HFFc6 (cell line): ENCODE measurements at regions not wholly inside any gene's neighbourhood (a gene's known extent, or its start where the extent isn't known, plus 50 kb on each side); places are given as distances from the start of the nearest gene placed in this dataset.
"Not testable (repeated sequence)": the region's sequence is repeated elsewhere in the genome, so short reads cannot be mapped to it uniquely, and the experiment has no call there.

Source experiments
- DNase-seq: peaks from one replicate; pipeline ENCODE4 v3.0.0-alpha.2; 2018
- H3K27ac Mint-ChIP-seq: 2 replicates; pipeline ENCODE4 v1.8.0; 2020; ENCODE audit warnings: mild to moderate bottlenecking, mixed read lengths
- H3K27me3 Mint-ChIP-seq: 2 replicates; pipeline ENCODE4 v1.8.0; 2021; ENCODE audit warnings: mild to moderate bottlenecking, moderate library complexity, mixed read lengths; ENCODE audit not compliant: insufficient read depth
- H3K36me3 Mint-ChIP-seq: 2 replicates; pipeline ENCODE4 v1.8.0; 2021; ENCODE audit warnings: low read depth, mixed read lengths
- H3K4me1 Mint-ChIP-seq: 2 replicates; pipeline ENCODE4 v1.8.0; 2020; ENCODE audit warnings: low read depth, mixed read lengths
- H3K4me3 Mint-ChIP-seq: 2 replicates; pipeline ENCODE4 v1.8.0; 2020; ENCODE audit warnings: mild to moderate bottlenecking, moderate library complexity, mixed read lengths
- H3K9me3 Mint-ChIP-seq: 2 replicates; pipeline ENCODE4 v1.8.0; 2020; ENCODE audit warnings: mild to moderate bottlenecking, mixed read lengths
- TF ChIP-seq, protein P1 (sequence below): fragments of 200-600 bp; sonication (generic); IDR thresholded peaks from 2 replicates; pipeline ENCODE4 v1.5.0; 2021; ENCODE audit warnings: antibody characterized with exemption, mild to moderate bottlenecking

DNA sequence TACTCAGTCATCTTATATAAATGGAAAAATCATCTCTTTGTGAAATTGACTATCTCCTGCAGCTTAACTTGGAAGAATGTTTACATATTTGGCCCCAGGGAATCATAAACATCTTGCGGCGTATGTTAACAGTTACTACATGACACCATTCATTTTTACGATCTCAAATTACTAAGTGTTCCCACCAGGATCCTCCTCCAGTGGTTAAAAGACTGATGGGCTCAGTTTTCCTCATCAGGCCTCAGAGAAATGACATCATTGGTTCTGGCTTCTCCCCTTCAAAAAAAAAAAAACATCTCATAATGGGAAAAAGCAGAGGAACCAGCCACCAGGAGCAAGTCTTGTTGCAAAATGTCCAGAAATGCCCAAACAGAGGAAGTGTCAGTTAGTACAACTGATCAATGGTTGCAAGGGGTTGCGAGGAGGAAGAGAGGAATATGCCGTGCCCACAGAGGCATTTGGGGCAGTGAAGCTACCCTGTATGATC, 70.5 kb upstream of the LIPC start:
- Mint-ChIP-seq H3K9me3 (no peaks in the 10 kb centered on the region), H3K36me3 (no peaks in the 10 kb centered on the region), H3K4me3 (peak overlapping the region; percentile 33), H3K27ac (peak overlapping the region; percentile 58; the same call in 1 of the 2 replicates), H3K27me3 (peaks cover 33% of the 10 kb centered on the region), H3K4me1 (peaks cover 16% of the 10 kb centered on the region)
- TF ChIP-seq, protein P1, sequence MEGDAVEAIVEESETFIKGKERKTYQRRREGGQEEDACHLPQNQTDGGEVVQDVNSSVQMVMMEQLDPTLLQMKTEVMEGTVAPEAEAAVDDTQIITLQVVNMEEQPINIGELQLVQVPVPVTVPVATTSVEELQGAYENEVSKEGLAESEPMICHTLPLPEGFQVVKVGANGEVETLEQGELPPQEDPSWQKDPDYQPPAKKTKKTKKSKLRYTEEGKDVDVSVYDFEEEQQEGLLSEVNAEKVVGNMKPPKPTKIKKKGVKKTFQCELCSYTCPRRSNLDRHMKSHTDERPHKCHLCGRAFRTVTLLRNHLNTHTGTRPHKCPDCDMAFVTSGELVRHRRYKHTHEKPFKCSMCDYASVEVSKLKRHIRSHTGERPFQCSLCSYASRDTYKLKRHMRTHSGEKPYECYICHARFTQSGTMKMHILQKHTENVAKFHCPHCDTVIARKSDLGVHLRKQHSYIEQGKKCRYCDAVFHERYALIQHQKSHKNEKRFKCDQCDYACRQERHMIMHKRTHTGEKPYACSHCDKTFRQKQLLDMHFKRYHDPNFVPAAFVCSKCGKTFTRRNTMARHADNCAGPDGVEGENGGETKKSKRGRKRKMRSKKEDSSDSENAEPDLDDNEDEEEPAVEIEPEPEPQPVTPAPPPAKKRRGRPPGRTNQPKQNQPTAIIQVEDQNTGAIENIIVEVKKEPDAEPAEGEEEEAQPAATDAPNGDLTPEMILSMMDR = no peak
- DNase-seq = peak; percentile 65

DNA sequence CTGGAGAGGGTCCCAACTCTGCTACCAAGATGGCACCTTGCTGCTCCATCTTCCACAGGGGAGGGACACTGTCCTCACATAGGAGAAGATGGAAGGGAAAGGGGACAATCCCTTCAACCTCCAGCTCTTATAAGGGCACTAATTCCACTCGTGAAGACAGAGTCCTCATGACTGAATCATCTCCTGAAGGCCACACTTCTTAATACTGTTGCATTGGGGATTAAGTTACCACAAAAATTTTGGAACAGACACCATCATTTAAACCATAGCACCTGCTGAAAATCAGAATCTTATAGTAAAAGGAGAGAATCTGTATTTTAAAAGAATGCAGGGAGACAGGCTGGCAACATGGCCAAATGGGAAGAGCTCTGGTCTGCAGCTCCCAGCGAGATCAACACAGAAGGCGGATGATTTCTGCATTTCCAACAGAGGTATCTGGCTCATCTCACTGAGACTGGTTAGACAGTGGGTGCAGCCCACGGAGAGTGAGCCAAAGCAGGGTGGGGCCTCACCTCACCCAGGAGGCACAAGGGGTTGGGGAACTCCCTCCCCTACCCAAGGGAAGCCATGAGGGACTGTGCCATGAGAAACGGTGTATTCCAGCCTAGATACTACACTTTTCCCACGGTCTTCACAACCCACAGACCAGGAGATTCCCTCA, 69.4 kb upstream of the LIPC start:
- DNase-seq = no peak
- TF ChIP-seq, protein P1 = no peak
- Mint-ChIP-seq H3K36me3 (no peaks in the 10 kb centered on the region), H3K4me1 (peaks cover 16% of the 10 kb centered on the region), H3K4me3 (no peak overlapping the region), H3K27me3 (peaks cover 34% of the 10 kb centered on the region), H3K27ac (no peak overlapping the region), H3K9me3 (no peaks in the 10 kb centered on the region)

DNA sequence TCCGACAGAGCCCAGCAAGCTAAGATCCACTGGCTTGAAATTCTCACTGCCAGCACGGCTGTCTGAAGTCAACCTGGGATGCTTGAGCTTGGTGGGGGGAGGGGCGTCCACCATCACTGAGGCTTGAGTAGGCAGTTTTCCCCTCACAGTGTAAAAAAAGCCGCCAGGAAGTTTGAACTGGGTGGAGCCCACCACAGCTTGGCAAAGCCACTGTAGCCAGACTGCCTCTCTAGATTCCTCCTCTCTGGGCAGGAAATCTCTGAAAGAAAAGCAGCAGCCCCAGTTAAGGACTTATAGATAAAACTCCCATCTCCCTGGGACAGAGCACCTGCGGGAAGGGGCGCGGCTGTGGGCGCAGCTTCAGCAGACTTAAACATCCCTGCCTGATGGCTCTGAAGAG, 68.7 kb upstream of the LIPC start:
- not testable (repeated sequence) for H3K36me3 Mint-ChIP-seq, H3K9me3 Mint-ChIP-seq, DNase-seq, H3K27ac Mint-ChIP-seq, H3K4me3 Mint-ChIP-seq
- H3K4me1 Mint-ChIP-seq = peaks cover 16% of the 10 kb centered on the region
- peaks cover 34% of the 10 kb centered on the region for H3K27me3 Mint-ChIP-seq

DNA sequence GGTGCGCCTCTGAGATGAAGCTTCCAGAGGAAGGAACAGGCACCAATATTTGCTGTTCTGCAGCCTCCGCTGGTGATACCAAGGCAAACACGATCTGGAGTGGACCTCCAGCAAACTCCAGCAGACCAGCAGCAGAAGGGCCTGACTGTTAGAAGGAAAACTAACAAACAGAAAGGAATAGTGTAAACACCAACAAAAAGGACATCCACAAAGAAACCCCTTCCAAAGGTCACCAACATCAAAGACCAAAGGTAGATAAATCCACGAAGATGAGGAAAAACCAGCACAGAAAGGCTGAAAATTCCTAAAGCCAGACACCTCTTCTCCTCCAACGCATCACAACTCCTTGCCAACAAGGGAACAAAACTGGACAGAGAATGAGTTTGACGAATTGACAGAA, 68.1 kb upstream of the LIPC start:
- H3K4me1 Mint-ChIP-seq = peaks cover 16% of the 10 kb centered on the region
- not testable (repeated sequence) for H3K4me3 Mint-ChIP-seq, H3K36me3 Mint-ChIP-seq, DNase-seq, H3K27ac Mint-ChIP-seq, H3K9me3 Mint-ChIP-seq
- peaks cover 34% of the 10 kb centered on the region for H3K27me3 Mint-ChIP-seq

DNA sequence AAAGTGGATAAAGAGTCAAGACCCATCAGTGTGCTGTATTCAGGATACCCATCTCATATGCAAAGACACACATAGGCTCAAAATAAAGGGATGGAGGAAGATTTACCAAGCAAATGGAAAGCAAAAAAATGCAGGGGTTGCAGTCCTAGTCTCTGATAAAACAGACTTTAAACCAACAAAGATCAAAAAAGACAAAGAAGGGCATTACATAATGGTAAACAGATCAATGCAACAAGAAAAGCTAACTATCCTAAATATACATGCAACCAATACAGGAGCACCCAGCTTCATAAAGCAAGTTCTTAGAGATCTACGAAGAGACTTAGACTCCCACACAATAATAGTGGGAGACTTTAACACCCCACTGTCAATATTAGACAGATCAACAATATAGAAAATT, 66.7 kb upstream of the LIPC start:
- peaks cover 28% of the 10 kb centered on the region for H3K27me3 Mint-ChIP-seq
- H3K4me1 Mint-ChIP-seq = peaks cover 22% of the 10 kb centered on the region
- H3K27ac Mint-ChIP-seq, H3K4me3 Mint-ChIP-seq, H3K36me3 Mint-ChIP-seq, DNase-seq, H3K9me3 Mint-ChIP-seq: not testable (repeated sequence)

DNA sequence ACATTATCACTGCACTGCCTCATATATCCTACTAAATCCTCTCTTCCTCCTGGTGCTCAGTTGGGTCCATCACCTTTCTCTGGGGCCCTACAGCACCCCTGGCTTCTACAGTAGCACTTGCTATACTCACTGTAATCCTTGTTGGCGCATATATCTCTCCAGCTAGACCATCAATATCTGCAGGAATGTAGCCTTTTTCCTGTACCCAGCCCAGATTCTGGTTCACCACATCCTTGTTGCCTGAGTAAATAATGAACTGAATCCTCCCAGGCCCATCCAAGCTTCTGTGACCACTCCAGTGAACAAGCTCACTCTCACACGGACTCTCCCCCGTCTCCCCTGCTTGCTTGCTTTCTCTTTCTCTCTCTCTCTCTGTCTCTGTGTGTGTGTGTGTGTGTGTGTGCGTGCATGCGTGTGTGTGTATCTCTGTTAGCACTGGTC, 62.5 kb upstream of the LIPC start:
- TF ChIP-seq, protein P1 = no peak
- H3K36me3 Mint-ChIP-seq = no peaks in the 10 kb centered on the region
- H3K4me1 Mint-ChIP-seq = peaks cover 6% of the 10 kb centered on the region; the same call in 1 of the 2 replicates
- DNase-seq = no peak
- H3K27ac Mint-ChIP-seq = no peak overlapping the region
- peaks cover 25% of the 10 kb centered on the region for H3K27me3 Mint-ChIP-seq
- H3K9me3 Mint-ChIP-seq = no peaks in the 10 kb centered on the region
- no peak overlapping the region for H3K4me3 Mint-ChIP-seq

DNA sequence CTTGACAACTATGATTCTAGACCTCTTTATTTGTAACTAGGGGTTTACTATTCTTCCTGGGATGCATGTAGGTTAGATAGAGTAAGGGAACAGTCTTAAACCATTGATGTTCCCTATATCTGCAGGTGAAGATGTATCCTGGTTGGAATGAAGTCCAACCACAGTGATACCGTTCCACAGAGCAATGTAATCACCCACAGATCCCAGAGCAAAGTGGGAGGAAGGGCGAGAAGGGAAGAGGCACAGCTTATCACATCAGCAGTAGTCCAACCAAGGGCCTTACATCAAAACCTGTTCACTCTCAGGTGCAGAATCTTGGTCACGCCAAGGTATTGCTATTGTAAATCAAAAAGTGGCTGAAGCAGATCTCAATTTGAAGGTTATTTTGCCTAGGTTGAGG, 61.8 kb upstream of the LIPC start:
- Mint-ChIP-seq H3K4me1 (peaks cover 6% of the 10 kb centered on the region; the same call in 1 of the 2 replicates), H3K9me3 (no peaks in the 10 kb centered on the region), H3K36me3 (no peaks in the 10 kb centered on the region), H3K27me3 (peaks cover 19% of the 10 kb centered on the region), H3K4me3 (no peak overlapping the region), H3K27ac (no peak overlapping the region)
- DNase-seq = no peak
- TF ChIP-seq, protein P1 = no peak
